Naive thymus-derived CD4-positive, alpha-beta T cell (primary cell): ENCODE measurements at regions not wholly inside any gene's neighbourhood (a gene's known extent, or its start where the extent isn't known, plus 50 kb on each side); places are given as distances from the start of the nearest gene placed in this dataset.

ENCODE experiments used
- ATAC-seq: fragments of 150-1000 bp; cut with Tn5 transposase; 2 replicates; pipeline ENCODE4 v1.10.0; 2021; ENCODE audit warnings: mild to moderate bottlenecking, moderate library complexity
- CTCF ChIA-PET: fragments of 350-600 bp; sonication (Branson Sonifier 250); formaldehyde crosslinking; loops from one replicate; lab custom pipeline; 2021; ENCODE audit warnings: antibody characterized with exemption; lab: Charles Lee
- POLR2A ChIA-PET: fragments of 350-600 bp; sonication (Branson Sonifier 250); formaldehyde crosslinking; loops from one replicate; lab custom pipeline; 2021; ENCODE audit warnings: antibody characterized with exemption, inconsistent platforms; lab: Charles Lee
- DNase-seq, 9 donors: peaks; one replicate each; pipeline versions ENCODE4 v3.0.0 to v3.0.0-alpha.2; 2020 to 2022; ENCODE audit warnings: mixed read lengths in 1 of 9
- H3K27ac ChIP-seq: one replicate; pipeline ENCODE4 v1.7.0; 2013; ENCODE audit warnings: mild to moderate bottlenecking, low read depth, low read length, moderate library complexity
- H3K27me3 ChIP-seq, 2 donors: one replicate each; pipeline ENCODE4 v1.7.0; 2013; ENCODE audit warnings: low read length in 2 of 2, mild to moderate bottlenecking in 2 of 2, moderate library complexity in 2 of 2; ENCODE audit not compliant: control insufficient read depth in 2 of 2, insufficient read depth in 2 of 2
- H3K36me3 ChIP-seq, 3 experiments: 1 replicate in 2 of 3; 2 replicates in 1 of 3; pipeline ENCODE4 v1.7.0; 2013; ENCODE audit warnings: low read length in 3 of 3, mild to moderate bottlenecking in 3 of 3, moderate library complexity in 1 of 3; ENCODE audit not compliant: insufficient read depth in 3 of 3, control insufficient read depth in 2 of 3
- H3K4me1 ChIP-seq, 2 donors: one replicate each; pipeline ENCODE4 v1.7.0; 2013; ENCODE audit warnings: low read length in 2 of 2, mild to moderate bottlenecking in 2 of 2, moderate library complexity in 1 of 2; ENCODE audit not compliant: control insufficient read depth in 2 of 2, insufficient read depth in 2 of 2
- H3K4me3 ChIP-seq: 2 replicates; pipeline ENCODE4 v1.7.0; 2013; ENCODE audit warnings: mild to moderate bottlenecking, low read length
- H3K9me3 ChIP-seq, 3 experiments: 1 replicate in 2 of 3; 2 replicates in 1 of 3; pipeline ENCODE4 v1.7.0; 2013; ENCODE audit warnings: low read length in 3 of 3; ENCODE audit not compliant: control insufficient read depth in 2 of 3
- H3K27ac Mint-ChIP-seq, 9 donors: one replicate each; pipeline ENCODE4 v1.8.0; 2020 to 2022; ENCODE audit warnings: mixed read lengths in 9 of 9, mild to moderate bottlenecking in 8 of 9, moderate library complexity in 5 of 9, inconsistent platforms in 2 of 9
- H3K27me3 Mint-ChIP-seq, 5 donors: one replicate each; pipeline ENCODE4 v1.8.0; 2021 to 2022; ENCODE audit warnings: mixed read lengths in 5 of 5, mild to moderate bottlenecking in 1 of 5
- H3K36me3 Mint-ChIP-seq, 5 donors: one replicate each; pipeline ENCODE4 v1.8.0; 2020 to 2022; ENCODE audit warnings: mixed read lengths in 5 of 5, mild to moderate bottlenecking in 3 of 5, inconsistent platforms in 1 of 5
- H3K4me1 Mint-ChIP-seq, 7 donors: one replicate each; pipeline ENCODE4 v1.8.0; 2020 to 2022; ENCODE audit warnings: mixed read lengths in 7 of 7, mild to moderate bottlenecking in 3 of 7, inconsistent platforms in 1 of 7
- H3K4me3 Mint-ChIP-seq, 10 donors: one replicate each; pipeline ENCODE4 v1.8.0; 2020 to 2022; ENCODE audit warnings: mild to moderate bottlenecking in 10 of 10, mixed read lengths in 10 of 10, moderate library complexity in 6 of 10, inconsistent platforms in 2 of 10
- H3K9me3 Mint-ChIP-seq, 11 donors: one replicate each; pipeline ENCODE4 v1.8.0; 2020 to 2022; ENCODE audit warnings: mixed read lengths in 11 of 11, mild to moderate bottlenecking in 4 of 11, inconsistent platforms in 1 of 11, moderate library complexity in 1 of 11
- intact Hi-C, 2 donors: fragments of 100-400 bp; cut with micrococcal nuclease; formaldehyde crosslinking; loops; one replicate each; pipeline ENCODE4 v1.15.1; 2023

GRCh38 chr7:50858528-50859245 lies 76.0 kb upstream of the GRB10 start:
- Histone ChIP-seq H3K27ac (no peak overlapping the region), H3K27me3 (no peaks in the 10 kb centered on the region), H3K36me3 (no peaks in the 10 kb centered on the region), H3K4me1 (no peaks in the 10 kb centered on the region), H3K9me3 (no peaks in the 10 kb centered on the region), H3K4me3 (no peak overlapping the region)
- Mint-ChIP-seq H3K4me1 (peaks cover 0 to 5% (median 0%) of the 10 kb centered on the region in 7 donors), H3K27me3 (peaks cover 0 to 8% (median 0%) of the 10 kb centered on the region in 5 donors), H3K36me3 (peaks cover 0 to 4% (median 0%) of the 10 kb centered on the region in 5 donors), H3K9me3 (peaks cover 0 to 2% (median 0%) of the 10 kb centered on the region in 11 donors), H3K4me3 (no peak overlapping the region), H3K27ac (no peak overlapping the region)
- ChIA-PET CTCF (no interaction called here), POLR2A (no interaction called here)
- intact Hi-C loops = no loop called here
- DNase-seq (no peak), ATAC-seq (no peak)

GRCh38 chr7:50857804-50858489 lies 75.3 kb upstream of the GRB10 start:
- Histone ChIP-seq H3K27me3 (no peaks in the 10 kb centered on the region), H3K4me1 (no peaks in the 10 kb centered on the region), H3K9me3 (no peaks in the 10 kb centered on the region), H3K4me3 (no peak overlapping the region), H3K27ac (no peak overlapping the region), H3K36me3 (no peaks in the 10 kb centered on the region)
- Mint-ChIP-seq H3K27ac (no peak overlapping the region), H3K4me3 (no peak overlapping the region), H3K36me3 (no peaks in the 10 kb centered on the region), H3K27me3 (peaks cover 0 to 8% (median 0%) of the 10 kb centered on the region in 5 donors), H3K9me3 (no peaks in the 10 kb centered on the region), H3K4me1 (peaks cover 0 to 5% (median 0%) of the 10 kb centered on the region in 7 donors)
- ChIA-PET CTCF (no interaction called here), POLR2A (no interaction called here)
- DNase-seq (no peak), ATAC-seq (no peak)
- intact Hi-C loops = no loop called here

GRCh38 chr7:50856806-50857205 lies 74.1 kb upstream of the GRB10 start:
- ATAC-seq (no peak), DNase-seq (no peak)
- Histone ChIP-seq H3K27ac (no peak overlapping the region), H3K4me3 (no peak overlapping the region), H3K4me1 (no peaks in the 10 kb centered on the region), H3K36me3 (no peaks in the 10 kb centered on the region), H3K27me3 (no peaks in the 10 kb centered on the region), H3K9me3 (no peaks in the 10 kb centered on the region)
- intact Hi-C loops = no loop called here
- H3K36me3 Mint-ChIP-seq = no peaks in the 10 kb centered on the region
- H3K27ac Mint-ChIP-seq = no peak overlapping the region
- CTCF ChIA-PET = no interaction called here
- peaks cover 0 to 8% (median 0%) of the 10 kb centered on the region in 5 donors for H3K27me3 Mint-ChIP-seq
- no peak overlapping the region for H3K4me3 Mint-ChIP-seq
- POLR2A ChIA-PET = no interaction called here
- no peaks in the 10 kb centered on the region for H3K9me3 Mint-ChIP-seq
- peaks cover 0 to 5% (median 0%) of the 10 kb centered on the region in 7 donors for H3K4me1 Mint-ChIP-seq

DNA sequence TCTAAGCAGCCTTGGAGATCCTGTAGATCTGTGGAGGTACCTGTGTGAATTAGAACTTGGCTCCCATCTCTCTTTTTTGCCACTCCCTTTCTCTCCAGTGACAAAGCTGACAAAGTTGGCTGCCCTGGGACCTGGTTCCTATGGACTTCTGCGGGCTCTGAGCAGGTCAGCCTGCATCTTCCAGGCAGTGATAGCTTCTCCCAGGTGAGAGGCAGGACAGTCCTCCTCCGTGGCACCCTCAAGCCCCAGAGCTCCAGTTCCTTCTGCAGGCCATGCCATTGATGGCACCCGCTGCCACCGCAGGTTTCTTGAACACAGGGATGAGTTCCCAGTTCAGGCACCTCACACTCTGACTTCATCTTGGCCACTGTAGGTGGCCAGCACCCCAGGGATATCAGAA lies 73.5 kb upstream of the GRB10 start:
- ATAC-seq (no peak), DNase-seq (no peak)
- Mint-ChIP-seq H3K27me3 (peaks cover 0 to 8% (median 0%) of the 10 kb centered on the region in 5 donors), H3K4me3 (no peak overlapping the region), H3K27ac (no peak overlapping the region), H3K9me3 (no peaks in the 10 kb centered on the region), H3K36me3 (no peaks in the 10 kb centered on the region), H3K4me1 (peaks cover 0 to 5% (median 0%) of the 10 kb centered on the region in 7 donors)
- H3K36me3 ChIP-seq = no peaks in the 10 kb centered on the region
- CTCF ChIA-PET = no interaction called here
- no peaks in the 10 kb centered on the region for H3K4me1 ChIP-seq
- POLR2A ChIA-PET = no interaction called here
- H3K9me3 ChIP-seq = no peaks in the 10 kb centered on the region
- no peaks in the 10 kb centered on the region for H3K27me3 ChIP-seq
- H3K4me3 ChIP-seq = no peak overlapping the region
- intact Hi-C loops = no loop called here
- no peak overlapping the region for H3K27ac ChIP-seq

DNA sequence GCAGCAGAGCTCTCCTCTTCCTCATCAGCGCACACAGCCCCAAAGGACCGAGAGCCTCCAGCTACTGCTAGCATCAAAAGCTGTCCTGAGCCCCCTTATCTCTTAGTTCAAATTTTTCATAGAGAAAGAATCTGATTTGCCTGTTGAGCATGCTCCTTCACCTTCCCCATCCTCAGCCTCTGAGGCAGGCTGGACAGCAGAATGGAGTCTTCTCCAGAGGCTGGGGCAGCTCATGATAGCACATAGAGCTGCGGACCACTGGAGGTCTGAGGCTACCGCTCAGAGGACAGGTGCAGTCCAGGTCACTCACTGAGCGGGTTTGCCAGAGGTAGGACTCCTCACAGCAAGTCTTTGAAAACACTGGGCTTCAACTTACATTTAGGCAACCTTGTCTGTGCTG lies 72.8 kb upstream of the GRB10 start:
- Mint-ChIP-seq H3K4me3 (no peak overlapping the region), H3K36me3 (no peaks in the 10 kb centered on the region), H3K27ac (no peak overlapping the region), H3K9me3 (no peaks in the 10 kb centered on the region), H3K27me3 (peaks cover 0 to 4% (median 0%) of the 10 kb centered on the region in 5 donors), H3K4me1 (peaks cover 0 to 5% (median 0%) of the 10 kb centered on the region in 7 donors)
- ATAC-seq (no peak), DNase-seq (no peak)
- ChIA-PET CTCF (no interaction called here), POLR2A (no interaction called here)
- Histone ChIP-seq H3K4me1 (no peaks in the 10 kb centered on the region), H3K9me3 (no peaks in the 10 kb centered on the region), H3K36me3 (no peaks in the 10 kb centered on the region), H3K4me3 (no peak overlapping the region), H3K27ac (no peak overlapping the region), H3K27me3 (no peaks in the 10 kb centered on the region)
- intact Hi-C loops = no loop called here

DNA sequence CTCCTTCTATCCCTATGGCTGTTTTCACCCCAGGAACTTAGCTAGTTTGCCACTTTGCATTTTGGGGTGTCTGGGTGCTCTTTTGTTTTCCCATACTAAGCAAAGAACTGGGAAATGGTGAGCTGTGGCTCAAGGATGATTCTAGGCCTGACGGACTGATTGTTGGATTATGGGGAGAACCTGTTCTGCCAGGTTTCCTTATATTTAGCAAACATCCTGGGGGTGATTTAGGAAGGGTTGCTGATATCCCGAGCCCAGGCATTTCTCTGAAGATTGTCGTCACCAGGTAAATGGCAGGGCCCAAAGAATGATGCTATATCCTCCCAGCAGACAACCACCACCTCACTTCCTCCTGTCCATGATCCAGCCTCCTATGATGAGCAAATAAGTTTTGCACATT lies 72.1 kb upstream of the GRB10 start:
- peaks cover 0 to 5% (median 3%) of the 10 kb centered on the region in 5 donors for H3K27me3 Mint-ChIP-seq
- Histone ChIP-seq H3K4me1 (no peaks in the 10 kb centered on the region), H3K27me3 (no peaks in the 10 kb centered on the region), H3K36me3 (no peaks in the 10 kb centered on the region), H3K4me3 (no peak overlapping the region), H3K27ac (no peak overlapping the region), H3K9me3 (no peaks in the 10 kb centered on the region)
- ChIA-PET CTCF (no interaction called here), POLR2A (no interaction called here)
- DNase-seq (no peak), ATAC-seq (no peak)
- H3K27ac Mint-ChIP-seq = no peak overlapping the region
- no peak overlapping the region for H3K4me3 Mint-ChIP-seq
- peaks cover 0 to 2% (median 0%) of the 10 kb centered on the region in 11 donors for H3K9me3 Mint-ChIP-seq
- no peaks in the 10 kb centered on the region for H3K36me3 Mint-ChIP-seq
- intact Hi-C loops = no loop called here
- peaks cover 0 to 5% (median 0%) of the 10 kb centered on the region in 7 donors for H3K4me1 Mint-ChIP-seq

GRCh38 chr7:50854247-50854646 lies 71.6 kb upstream of the GRB10 start:
- no peak overlapping the region for H3K27ac ChIP-seq
- DNase-seq (no peak), ATAC-seq (no peak)
- H3K9me3 ChIP-seq = no peaks in the 10 kb centered on the region
- Mint-ChIP-seq H3K27ac (no peak overlapping the region), H3K9me3 (peaks cover 0 to 2% (median 0%) of the 10 kb centered on the region in 11 donors), H3K27me3 (peaks cover 0 to 11% (median 7%) of the 10 kb centered on the region in 5 donors), H3K4me3 (no peak overlapping the region), H3K36me3 (no peaks in the 10 kb centered on the region), H3K4me1 (peaks cover 0 to 5% (median 0%) of the 10 kb centered on the region in 7 donors)
- intact Hi-C loops = no loop called here
- no peaks in the 10 kb centered on the region for H3K4me1 ChIP-seq
- POLR2A ChIA-PET = no interaction called here
- H3K4me3 ChIP-seq = no peak overlapping the region
- CTCF ChIA-PET = no interaction called here
- no peaks in the 10 kb centered on the region for H3K27me3 ChIP-seq
- no peaks in the 10 kb centered on the region for H3K36me3 ChIP-seq
